Urinary bladder (tissue), 3 donors: ENCODE measurements at regions not wholly inside any gene's neighbourhood (a gene's known extent, or its start where the extent isn't known, plus 50 kb on each side); places are given as distances from the start of the nearest gene placed in this dataset.

ENCODE experiments used
- DNase-seq: peaks from one replicate; pipeline ENCODE4 v3.0.0-alpha.2; 2015; ENCODE audit errors: extremely low spot score
- H3K27ac ChIP-seq: one replicate; pipeline ENCODE4 v1.5.1; 2013; ENCODE audit warnings: low read depth, mild to moderate bottlenecking, moderate library complexity
- H3K36me3 ChIP-seq: one replicate; pipeline ENCODE4 v1.6.1; 2013; ENCODE audit warnings: mild to moderate bottlenecking, moderate library complexity; ENCODE audit not compliant: insufficient read depth
- H3K4me1 ChIP-seq: one replicate; pipeline ENCODE4 v1.6.1; 2013; ENCODE audit warnings: mild to moderate bottlenecking, moderate library complexity; ENCODE audit not compliant: insufficient read depth
- H3K4me3 ChIP-seq: one replicate; pipeline ENCODE4 v1.5.1; 2013; ENCODE audit warnings: low read depth, low read length
- WGBS: extraction: QIAGEN DNeasy Blood & Tissue Kit; methylation state at CpG from one replicate; pipeline ENCODE4 v1.1.7; 2013; 5-methylcytosine and 5-hydroxymethylcytosine counted together
- donor health status: healthy with polysubstance abuse.
- donor health status: healthy.

DNA sequence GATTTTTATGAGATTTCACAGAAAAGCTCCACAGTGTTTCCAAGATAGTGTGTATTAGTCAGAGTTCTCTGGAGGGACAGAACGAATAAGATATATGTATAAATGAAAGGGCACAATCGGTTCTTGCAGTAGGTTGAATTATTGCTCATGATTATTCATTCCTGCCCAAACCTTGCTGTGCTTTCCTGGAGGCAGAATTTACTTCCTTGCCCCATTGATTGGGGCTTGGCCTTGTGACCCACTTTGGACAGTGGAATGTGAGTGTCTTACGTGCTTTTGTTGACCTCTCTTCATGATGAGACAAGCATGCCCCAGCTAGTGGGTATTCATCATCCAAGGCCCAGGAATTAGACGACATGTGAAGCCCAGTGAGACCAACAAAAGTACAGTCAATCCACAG is 53.0 kb upstream of the ABCB5 start:
- no peak for DNase-seq
- no peaks in the 10 kb centered on the region for H3K36me3 ChIP-seq
- no peaks in the 10 kb centered on the region for H3K4me1 ChIP-seq
- H3K4me3 ChIP-seq = no peak overlapping the region
- H3K27ac ChIP-seq = no peak overlapping the region
- 60% methylated on average over 4 of the region's 4 CpGs for WGBS
